GM12878 (cell line): ENCODE measurements at regions not wholly inside any gene's neighbourhood (a gene's known extent, or its start where the extent isn't known, plus 50 kb on each side); places are given as distances from the start of the nearest gene placed in this dataset.
A peak's percentile ranks its signal among the peaks of the same experiment; 100 is the strongest.

Source experiments
- ATAC-seq: fragments of 200-7000 bp; cut with Tn5 transposase; 3 replicates; pipeline ENCODE4 v1.9.1; 2020; ENCODE audit warnings: mild to moderate bottlenecking, moderate library complexity
- BruUV-seq: library from RNA; stranded (reverse); fragments of 400-500 nt; replicated peaks from 2 replicates; lab custom pipeline; 2021; lab: Mats Ljungman, UMichigan
- CTCF ChIA-PET: fragments of 300-600 bp; sonication (Branson Sonifier 250); formaldehyde crosslinking; extraction: SDS; loops from one replicate; lab custom pipeline; 2021; ENCODE audit warnings: inconsistent platforms; lab: Yijun Ruan, JAX
- POLR2A ChIA-PET: fragments of 350-600 bp; formaldehyde crosslinking; extraction: SDS; loops from one replicate; lab custom pipeline; 2021; ENCODE audit warnings: inconsistent platforms; lab: Charles Lee
- RAD21 ChIA-PET: fragments of 300-600 bp; sonication (Branson Sonifier 250); formaldehyde crosslinking; loops from one replicate; lab custom pipeline; 2023; ENCODE audit warnings: antibody characterized with exemption; ENCODE audit not compliant: unreplicated experiment; lab: Charles Lee
- SMC1A ChIA-PET: fragments of 300-600 bp; sonication (Branson Sonifier 250); formaldehyde crosslinking; loops from one replicate; lab custom pipeline; 2023; ENCODE audit not compliant: unreplicated experiment, uncharacterized antibody; lab: Charles Lee
- DNase-seq: peaks from one replicate; pipeline ENCODE4 v3.0.0-alpha.2; 2011; ENCODE audit warnings: low read depth, low spot score
- FAIRE-seq: peaks from 3 replicates; lab custom pipeline; 2011; peaks lifted over from hg19 to GRCh38; lab: Jason Lieb, UNC
- H2AFZ ChIP-seq: 2 replicates; pipeline ENCODE4 v1.6.0; 2011; ENCODE audit warnings: low read depth, low read length, control low read depth; ENCODE audit not compliant: control insufficient read depth
- H3K27ac ChIP-seq: 2 replicates; pipeline ENCODE4 v1.5.1; 2011; ENCODE audit warnings: control low read depth; ENCODE audit not compliant: control insufficient read depth, insufficient read depth
- H3K27me3 ChIP-seq, 2 experiments: replicated peaks in 1 of 2; 2 replicates each; pipeline versions ENCODE4 v1.6.0 to v1.6.1; 2011; ENCODE audit warnings: low read length in 1 of 2; ENCODE audit not compliant: control insufficient read depth in 2 of 2, insufficient read depth in 2 of 2
- H3K36me3 ChIP-seq, 2 experiments: 2 replicates each; pipeline ENCODE4 v1.5.1; 2011; ENCODE audit warnings: low read length in 1 of 2; ENCODE audit not compliant: control insufficient read depth in 2 of 2, insufficient read depth in 2 of 2
- H3K4me1 ChIP-seq: 2 replicates; pipeline ENCODE4 v1.6.1; 2011; ENCODE audit warnings: mild to moderate bottlenecking, low read length, moderate library complexity, mixed read lengths; ENCODE audit not compliant: control insufficient read depth, insufficient read depth
- H3K4me2 ChIP-seq: 2 replicates; pipeline ENCODE4 v1.6.0; 2011; ENCODE audit warnings: control low read depth; ENCODE audit not compliant: control insufficient read depth, insufficient read depth
- H3K4me3 ChIP-seq: fragments of 200-600 bp; sonication (generic); 2 replicates; pipeline ENCODE4 v1.5.1; 2016
- H3K79me2 ChIP-seq: 2 replicates; pipeline ENCODE4 v1.6.0; 2011; ENCODE audit warnings: low read length; ENCODE audit not compliant: control insufficient read depth, insufficient read depth
- H3K9ac ChIP-seq: 2 replicates; pipeline ENCODE4 v1.8.0; 2011; ENCODE audit warnings: low read length, control low read depth, mixed read lengths; ENCODE audit not compliant: control insufficient read depth, insufficient read depth
- H3K9me3 ChIP-seq: replicated peaks from 3 replicates; pipeline ENCODE4 v1.5.1; 2011; ENCODE audit warnings: mild to moderate bottlenecking, low read length; ENCODE audit not compliant: control insufficient read depth, insufficient read depth
- H4K20me1 ChIP-seq: 2 replicates; pipeline ENCODE4 v1.6.0; 2011; ENCODE audit not compliant: control insufficient read depth, insufficient read depth
- CHD1 ChIP-seq: IDR thresholded peaks from 2 replicates; pipeline ENCODE4 v1.6.1; 2012; ENCODE audit warnings: low read depth, low read length, improper control_type of control experiment
- EP300 ChIP-seq, 2 experiments: fragments of 150-350 bp in 1 of 2; IDR thresholded peaks; 2 replicates each; pipeline ENCODE4 v1.6.1; 2011 to 2012; ENCODE audit warnings: low read depth in 2 of 2, low read length in 2 of 2, borderline replicate concordance in 1 of 2, improper control_type of control experiment in 1 of 2, inconsistent platforms in 1 of 2; ENCODE audit not compliant: control insufficient read depth in 1 of 2
- FOXK2 ChIP-seq: fragments of 450-650 bp; IDR thresholded peaks from 2 replicates; pipeline ENCODE4 v1.6.1; 2017; ENCODE audit warnings: mild to moderate bottlenecking, moderate library complexity
- NFXL1 ChIP-seq: fragments of 450-650 bp; IDR thresholded peaks from 2 replicates; pipeline ENCODE4 v1.6.1; 2017; ENCODE audit warnings: antibody characterized with exemption, mild to moderate bottlenecking, borderline replicate concordance
- POU2F2 ChIP-seq: IDR thresholded peaks from 3 replicates; pipeline ENCODE4 v1.6.1; 2011; ENCODE audit warnings: low read depth, mild to moderate bottlenecking, low read length, borderline replicate concordance
- SREBF1 ChIP-seq: IDR thresholded peaks from 2 replicates; pipeline ENCODE4 v1.6.1; 2012; ENCODE audit warnings: mild to moderate bottlenecking, low read length
- ZNF207 ChIP-seq: fragments of 450-650 bp; IDR thresholded peaks from 2 replicates; pipeline ENCODE4 v1.6.1; 2014; ENCODE audit warnings: antibody characterized with exemption, mild to moderate bottlenecking, borderline replicate concordance
- WGBS: methylation state at CpG from one replicate; pipeline ENCODE4 v1.1.6; 2016; ENCODE audit warnings: low lambda C conversion rate; ENCODE audit not compliant: insufficient replicate concordance, insufficient coverage; ENCODE audit errors: missing lambda C conversion rate; 5-methylcytosine and 5-hydroxymethylcytosine counted together
- in situ Hi-C: fragments of 300-500 bp; cut with MboI; formaldehyde crosslinking; loops from 9 replicates; pipeline ENCODE4 v1.14.3; 2018; ENCODE audit warnings: mixed read lengths
- intact Hi-C: fragments of 100-400 bp; cut with micrococcal nuclease; formaldehyde crosslinking; loops from one replicate; pipeline ENCODE4 v1.14.2; 2022; ENCODE audit not compliant: unreplicated experiment
- TF ChIP-seq, protein P1 (sequence below): fragments of 450-650 bp; formaldehyde crosslinking; IDR thresholded peaks from 2 replicates; pipeline ENCODE4 v1.4.0; 2020; ENCODE audit warnings: mild to moderate bottlenecking, moderate library complexity

DNA sequence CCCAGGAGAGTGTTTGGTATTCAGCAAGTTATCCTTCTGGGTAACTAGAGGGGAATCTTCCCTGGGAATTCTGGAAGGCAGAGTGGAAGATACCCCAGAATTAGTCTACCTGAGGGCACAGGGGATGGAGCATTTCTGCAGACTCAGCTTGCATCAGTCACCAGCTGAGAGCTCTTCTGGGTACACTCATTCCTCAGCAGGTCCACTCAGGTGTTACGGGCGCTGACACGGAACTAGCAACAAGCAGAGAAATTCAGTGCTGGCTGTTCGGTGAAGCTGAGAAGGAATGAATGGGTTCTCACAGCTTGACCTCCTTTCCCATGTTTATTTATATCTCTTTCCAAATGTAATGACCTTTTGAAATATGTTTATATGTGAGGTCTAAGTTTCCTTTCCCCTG lies 106.0 kb upstream of the PNPLA4 start:
- no peak overlapping the region for H3K4me3 ChIP-seq
- H3K27me3 ChIP-seq = no peaks in the 10 kb centered on the region
- no peaks in the 10 kb centered on the region for H3K36me3 ChIP-seq
- ATAC-seq (peak; percentile 36; the same call in 1 of the 3 replicates), DNase-seq (no peak), FAIRE-seq (no peak)
- no peaks in the 10 kb centered on the region for H3K9me3 ChIP-seq
- ChIA-PET RAD21 (no interaction called here), CTCF (interaction anchor here (1.0 kb wide), 1 partner anchor 18 kb away, joined by 3 read pairs; no protein-coding TSS in a partner anchor), POLR2A (no interaction called here), SMC1A (interaction anchor here (0.6 to 1.7 kb wide), 3 partner anchors 26 to 1786 kb away, joined by 3 to 6 read pairs (median 4); no protein-coding TSS in a partner anchor)
- H3K9ac ChIP-seq = no peak overlapping the region
- no peaks in the 10 kb centered on the region for H3K4me1 ChIP-seq
- TF ChIP-seq CHD1 = no peak
- no peak overlapping the region for H3K27ac ChIP-seq
- in situ Hi-C loops = no loop called here
- intact Hi-C loops = no loop called here
- H3K4me2 ChIP-seq = no peak overlapping the region
- H4K20me1 ChIP-seq = no peaks in the 10 kb centered on the region
- H3K79me2 ChIP-seq = no peaks in the 10 kb centered on the region
- no TSS peak for BruUV-seq
- WGBS = 74% methylated on average over 4 of the region's 4 CpGs
- H2AFZ ChIP-seq = no peak overlapping the region

DNA sequence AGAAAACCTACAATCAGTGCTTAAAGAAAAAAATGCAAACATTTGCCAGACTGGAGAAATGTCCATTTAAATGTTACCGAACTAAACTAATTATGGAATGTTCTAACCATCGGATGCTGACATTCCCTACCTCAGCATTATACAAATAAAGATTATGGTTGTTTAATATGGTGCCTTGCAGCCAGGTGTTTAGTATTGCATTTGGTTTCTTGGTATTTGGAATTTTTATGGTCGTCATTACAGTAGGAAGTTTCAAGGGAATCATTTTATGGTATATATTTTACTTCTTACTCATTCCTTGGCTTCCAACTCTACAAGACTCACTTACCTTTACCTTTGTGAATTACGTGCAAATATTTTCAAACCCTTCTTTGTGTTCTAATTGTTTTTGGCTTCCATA lies 103.1 kb upstream of the PNPLA4 start:
- Histone ChIP-seq H2AFZ (no peak overlapping the region), H3K9me3 (no peaks in the 10 kb centered on the region), H3K4me3 (no peak overlapping the region), H3K9ac (no peak overlapping the region), H3K27ac (no peak overlapping the region), H3K79me2 (no peaks in the 10 kb centered on the region), H3K4me1 (no peaks in the 10 kb centered on the region), H4K20me1 (no peaks in the 10 kb centered on the region), H3K4me2 (no peak overlapping the region), H3K36me3 (no peaks in the 10 kb centered on the region), H3K27me3 (no peaks in the 10 kb centered on the region)
- FAIRE-seq = no peak
- ChIA-PET SMC1A (no interaction called here), CTCF (no interaction called here), RAD21 (interaction anchor here (1.2 kb wide), 1 partner anchor 896 kb away, joined by 3 read pairs; no protein-coding TSS in a partner anchor), POLR2A (no interaction called here)
- in situ Hi-C loops (no loop called here), intact Hi-C loops (no loop called here)
- DNase-seq = no peak
- BruUV-seq = no TSS peak
- ATAC-seq = no peak
- TF ChIP-seq, protein P1, sequence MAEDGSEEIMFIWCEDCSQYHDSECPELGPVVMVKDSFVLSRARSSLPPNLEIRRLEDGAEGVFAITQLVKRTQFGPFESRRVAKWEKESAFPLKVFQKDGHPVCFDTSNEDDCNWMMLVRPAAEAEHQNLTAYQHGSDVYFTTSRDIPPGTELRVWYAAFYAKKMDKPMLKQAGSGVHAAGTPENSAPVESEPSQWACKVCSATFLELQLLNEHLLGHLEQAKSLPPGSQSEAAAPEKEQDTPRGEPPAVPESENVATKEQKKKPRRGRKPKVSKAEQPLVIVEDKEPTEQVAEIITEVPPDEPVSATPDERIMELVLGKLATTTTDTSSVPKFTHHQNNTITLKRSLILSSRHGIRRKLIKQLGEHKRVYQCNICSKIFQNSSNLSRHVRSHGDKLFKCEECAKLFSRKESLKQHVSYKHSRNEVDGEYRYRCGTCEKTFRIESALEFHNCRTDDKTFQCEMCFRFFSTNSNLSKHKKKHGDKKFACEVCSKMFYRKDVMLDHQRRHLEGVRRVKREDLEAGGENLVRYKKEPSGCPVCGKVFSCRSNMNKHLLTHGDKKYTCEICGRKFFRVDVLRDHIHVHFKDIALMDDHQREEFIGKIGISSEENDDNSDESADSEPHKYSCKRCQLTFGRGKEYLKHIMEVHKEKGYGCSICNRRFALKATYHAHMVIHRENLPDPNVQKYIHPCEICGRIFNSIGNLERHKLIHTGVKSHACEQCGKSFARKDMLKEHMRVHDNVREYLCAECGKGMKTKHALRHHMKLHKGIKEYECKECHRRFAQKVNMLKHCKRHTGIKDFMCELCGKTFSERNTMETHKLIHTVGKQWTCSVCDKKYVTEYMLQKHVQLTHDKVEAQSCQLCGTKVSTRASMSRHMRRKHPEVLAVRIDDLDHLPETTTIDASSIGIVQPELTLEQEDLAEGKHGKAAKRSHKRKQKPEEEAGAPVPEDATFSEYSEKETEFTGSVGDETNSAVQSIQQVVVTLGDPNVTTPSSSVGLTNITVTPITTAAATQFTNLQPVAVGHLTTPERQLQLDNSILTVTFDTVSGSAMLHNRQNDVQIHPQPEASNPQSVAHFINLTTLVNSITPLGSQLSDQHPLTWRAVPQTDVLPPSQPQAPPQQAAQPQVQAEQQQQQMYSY = no peak
- TF ChIP-seq SREBF1 (no peak), FOXK2 (no peak), ZNF207 (no peak), EP300 (IDR thresholded peaks at IDR 0.05; ENCODE audit: borderline replicate concordance in 1 of 2, control insufficient read depth in 1 of 2, low read depth in 2 of 2, low read length in 2 of 2) (no peak), NFXL1 (no peak), POU2F2 (no peak)
- 38% methylated on average over 4 of the region's 4 CpGs for WGBS
